Peyer's patch (tissue), 4 donors: ENCODE measurements at regions not wholly inside any gene's neighbourhood (a gene's known extent, or its start where the extent isn't known, plus 50 kb on each side); places are given as distances from the start of the nearest gene placed in this dataset.

Experiments used
- DNase-seq, 3 donors: peaks; one replicate each; pipeline ENCODE4 v3.0.0-alpha.2; 2017 to 2019
- H3K27ac ChIP-seq, 4 donors: fragments of 200-600 bp; sonication (generic); one replicate each; pipeline ENCODE4 v1.5.1; 2016 to 2019
- H3K27me3 ChIP-seq, 2 donors: fragments of 200-600 bp; sonication (generic); one replicate each; pipeline ENCODE4 v1.5.1; 2019
- H3K36me3 ChIP-seq, 3 donors: fragments of 200-600 bp; sonication (generic); one replicate each; pipeline ENCODE4 v1.5.1; 2016 to 2019
- H3K4me1 ChIP-seq, 4 donors: fragments of 200-600 bp; sonication (generic); one replicate each; pipeline ENCODE4 v1.5.1; 2016 to 2019
- H3K4me3 ChIP-seq, 4 donors: fragments of 200-600 bp; sonication (generic); 1 replicate in 3 of 4; 2 replicates in 1 of 4; pipeline ENCODE4 v1.5.1; 2016 to 2019; ENCODE audit warnings: mild to moderate bottlenecking in 1 of 4
- H3K9me3 ChIP-seq, 4 donors: fragments of 200-600 bp; sonication (generic); one replicate each; pipeline ENCODE4 v1.5.1; 2016 to 2019; ENCODE audit warnings: mild to moderate bottlenecking in 1 of 4
- POLR2A ChIP-seq, 2 donors: fragments of 450-650 bp; IDR thresholded peaks; one replicate each; pipeline ENCODE4 v1.5.1; 2017; ENCODE audit warnings: antibody characterized with exemption in 2 of 2, mild to moderate bottlenecking in 2 of 2, moderate library complexity in 2 of 2
- TF ChIP-seq, protein P1 (sequence below), 6 experiments: fragments of 450-650 bp in 4 of 6; fragments of 200-600 bp in 2 of 6; sonication (generic) in 1 of 6; IDR thresholded peaks; one replicate each; pipeline ENCODE4 v1.5.1; 2017 to 2019; ENCODE audit warnings: antibody characterized with exemption in 6 of 6, mild to moderate bottlenecking in 3 of 6, moderate library complexity in 1 of 6

DNA sequence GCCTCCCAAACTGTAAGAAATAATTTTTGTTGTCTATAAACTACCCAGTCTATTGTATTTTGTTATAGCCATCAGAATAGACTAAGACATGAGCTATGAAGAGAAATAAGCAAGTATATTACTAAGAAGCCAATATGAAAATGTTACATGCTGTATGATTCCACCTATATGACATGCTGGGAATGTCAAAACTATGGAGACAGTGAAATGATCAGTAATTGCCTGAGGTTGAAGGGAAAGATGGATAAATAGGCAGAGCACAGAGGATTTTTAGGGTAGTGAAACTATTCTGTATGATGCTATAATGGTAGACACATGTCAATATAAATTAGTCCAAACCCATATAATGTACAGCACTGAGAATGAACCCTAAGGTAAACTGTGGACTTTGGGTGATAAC lies 261.3 kb upstream of the PCDH15 start:
- Histone ChIP-seq H3K4me3 (no peak overlapping the region), H3K36me3 (no peaks in the 10 kb centered on the region), H3K9me3 (no peaks in the 10 kb centered on the region), H3K27ac (no peak overlapping the region), H3K4me1 (no peaks in the 10 kb centered on the region), H3K27me3 (no peaks in the 10 kb centered on the region)
- TF ChIP-seq POLR2A (IDR thresholded peaks at IDR 0.05): no peak
- TF ChIP-seq, protein P1, sequence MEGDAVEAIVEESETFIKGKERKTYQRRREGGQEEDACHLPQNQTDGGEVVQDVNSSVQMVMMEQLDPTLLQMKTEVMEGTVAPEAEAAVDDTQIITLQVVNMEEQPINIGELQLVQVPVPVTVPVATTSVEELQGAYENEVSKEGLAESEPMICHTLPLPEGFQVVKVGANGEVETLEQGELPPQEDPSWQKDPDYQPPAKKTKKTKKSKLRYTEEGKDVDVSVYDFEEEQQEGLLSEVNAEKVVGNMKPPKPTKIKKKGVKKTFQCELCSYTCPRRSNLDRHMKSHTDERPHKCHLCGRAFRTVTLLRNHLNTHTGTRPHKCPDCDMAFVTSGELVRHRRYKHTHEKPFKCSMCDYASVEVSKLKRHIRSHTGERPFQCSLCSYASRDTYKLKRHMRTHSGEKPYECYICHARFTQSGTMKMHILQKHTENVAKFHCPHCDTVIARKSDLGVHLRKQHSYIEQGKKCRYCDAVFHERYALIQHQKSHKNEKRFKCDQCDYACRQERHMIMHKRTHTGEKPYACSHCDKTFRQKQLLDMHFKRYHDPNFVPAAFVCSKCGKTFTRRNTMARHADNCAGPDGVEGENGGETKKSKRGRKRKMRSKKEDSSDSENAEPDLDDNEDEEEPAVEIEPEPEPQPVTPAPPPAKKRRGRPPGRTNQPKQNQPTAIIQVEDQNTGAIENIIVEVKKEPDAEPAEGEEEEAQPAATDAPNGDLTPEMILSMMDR (IDR thresholded peaks at IDR 0.05): no peak
- no peak for DNase-seq

DNA sequence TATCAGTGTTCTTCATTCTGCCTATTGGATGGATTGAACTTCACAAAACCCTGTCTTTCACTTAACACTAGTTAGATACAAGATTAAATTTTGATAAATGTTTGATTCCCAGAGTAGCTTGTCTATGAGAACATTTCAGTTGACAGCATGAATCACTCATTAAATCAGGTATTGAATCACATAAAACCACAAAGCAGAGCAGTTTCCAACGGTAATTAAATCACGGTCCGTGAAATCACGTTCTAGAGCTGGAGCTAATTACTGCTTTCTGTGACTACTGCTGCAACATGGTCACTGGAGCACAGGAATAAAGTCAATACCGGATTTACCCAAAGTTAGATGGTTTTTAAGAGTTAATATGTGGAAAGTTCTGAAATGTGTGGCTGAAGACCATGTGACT lies 257.8 kb upstream of the PCDH15 start:
- no peaks in the 10 kb centered on the region for H3K9me3 ChIP-seq
- no peak for DNase-seq
- H3K27me3 ChIP-seq: no peaks in the 10 kb centered on the region
- no peak for TF ChIP-seq POLR2A (IDR thresholded peaks at IDR 0.05)
- TF ChIP-seq, protein P1 (IDR thresholded peaks at IDR 0.05): no peak
- no peak overlapping the region for H3K27ac ChIP-seq
- no peaks in the 10 kb centered on the region for H3K36me3 ChIP-seq
- no peaks in the 10 kb centered on the region for H3K4me1 ChIP-seq
- no peak overlapping the region for H3K4me3 ChIP-seq

DNA sequence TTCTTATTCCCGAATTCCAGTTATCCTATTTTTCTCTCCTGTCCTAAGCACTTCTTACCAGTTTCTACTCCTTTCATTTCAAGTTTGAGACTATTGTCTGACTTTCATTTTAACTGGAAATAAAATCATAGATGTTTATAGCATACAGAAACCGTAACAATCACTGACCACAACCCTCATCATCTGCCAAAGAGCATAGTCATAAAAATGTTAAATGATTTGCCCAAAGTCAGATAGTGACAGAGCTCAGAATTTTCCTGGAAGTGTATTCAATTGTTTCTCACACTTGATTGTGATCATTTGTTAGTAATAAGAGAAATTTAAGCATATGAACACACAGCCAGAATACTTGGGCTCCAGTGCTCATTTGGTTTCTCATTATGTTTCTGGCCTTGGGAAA lies 250.5 kb upstream of the PCDH15 start:
- no peak for DNase-seq
- no peak overlapping the region for H3K4me3 ChIP-seq
- TF ChIP-seq, protein P1 (IDR thresholded peaks at IDR 0.05): no peak
- TF ChIP-seq POLR2A (IDR thresholded peaks at IDR 0.05): no peak
- H3K27me3 ChIP-seq: no peaks in the 10 kb centered on the region
- H3K4me1 ChIP-seq: no peaks in the 10 kb centered on the region
- H3K27ac ChIP-seq: no peak overlapping the region
- H3K9me3 ChIP-seq: no peaks in the 10 kb centered on the region
- H3K36me3 ChIP-seq: no peaks in the 10 kb centered on the region

DNA sequence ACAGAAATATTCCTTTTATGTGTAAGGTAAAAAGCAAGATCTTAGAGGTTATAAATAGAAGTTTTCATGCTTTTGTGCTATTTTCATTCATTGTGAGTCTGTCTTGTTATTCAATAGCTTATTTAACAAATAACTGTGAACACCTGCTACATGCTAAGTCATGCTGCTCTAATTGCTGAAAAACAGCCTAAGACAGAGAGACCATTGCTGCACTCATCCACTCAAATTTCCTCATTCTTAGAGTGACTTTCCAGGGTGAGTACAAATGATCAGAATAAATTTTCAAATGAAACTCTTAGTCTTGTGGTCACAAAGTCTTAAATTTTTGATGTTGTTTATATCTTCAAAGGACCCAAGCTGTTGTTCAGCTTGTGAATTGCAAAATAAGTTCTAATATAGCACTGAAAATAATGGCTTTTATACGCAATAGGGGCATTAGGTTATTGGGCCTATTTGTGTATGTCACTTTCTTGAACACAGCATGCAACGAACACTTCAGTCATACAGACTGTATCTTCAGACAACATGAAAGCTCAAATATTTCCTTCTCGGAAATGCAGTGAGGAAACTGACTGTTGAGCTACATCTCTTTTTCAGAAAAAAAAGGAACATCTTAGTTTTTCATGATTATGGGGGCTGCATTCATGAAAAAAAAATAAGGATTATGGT lies 247.9 kb upstream of the PCDH15 start:
- Histone ChIP-seq H3K4me1 (no peaks in the 10 kb centered on the region), H3K27ac (no peak overlapping the region), H3K9me3 (no peaks in the 10 kb centered on the region), H3K27me3 (no peaks in the 10 kb centered on the region), H3K36me3 (no peaks in the 10 kb centered on the region), H3K4me3 (no peak overlapping the region)
- DNase-seq: no peak
- no peak for TF ChIP-seq POLR2A (IDR thresholded peaks at IDR 0.05)
- TF ChIP-seq, protein P1 (IDR thresholded peaks at IDR 0.05): no peak

DNA sequence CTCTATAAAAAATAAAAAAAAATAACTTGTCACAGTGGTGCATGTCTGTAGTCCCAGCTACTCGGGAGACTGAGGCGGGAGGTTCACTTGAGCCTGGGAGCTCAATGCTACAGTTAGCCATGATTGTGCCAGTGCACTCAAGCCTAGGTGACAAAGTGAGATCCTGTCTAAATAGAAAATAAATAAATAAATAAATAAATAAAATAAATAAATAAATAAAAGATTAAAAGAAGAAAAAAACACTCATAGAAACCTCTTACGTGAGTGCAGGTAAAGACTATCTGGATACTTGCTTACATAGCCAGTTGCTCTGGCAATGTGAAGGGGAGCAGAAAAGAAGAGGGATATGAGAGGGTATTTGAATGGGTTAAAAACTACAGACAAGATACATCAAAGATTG lies 242.5 kb upstream of the PCDH15 start:
- no peak for DNase-seq
- Histone ChIP-seq H3K9me3 (no peaks in the 10 kb centered on the region), H3K4me1 (no peaks in the 10 kb centered on the region), H3K36me3 (no peaks in the 10 kb centered on the region), H3K27ac (no peak overlapping the region), H3K27me3 (no peaks in the 10 kb centered on the region), H3K4me3 (no peak overlapping the region)
- no peak for TF ChIP-seq POLR2A (IDR thresholded peaks at IDR 0.05)
- TF ChIP-seq, protein P1 (IDR thresholded peaks at IDR 0.05): no peak

DNA sequence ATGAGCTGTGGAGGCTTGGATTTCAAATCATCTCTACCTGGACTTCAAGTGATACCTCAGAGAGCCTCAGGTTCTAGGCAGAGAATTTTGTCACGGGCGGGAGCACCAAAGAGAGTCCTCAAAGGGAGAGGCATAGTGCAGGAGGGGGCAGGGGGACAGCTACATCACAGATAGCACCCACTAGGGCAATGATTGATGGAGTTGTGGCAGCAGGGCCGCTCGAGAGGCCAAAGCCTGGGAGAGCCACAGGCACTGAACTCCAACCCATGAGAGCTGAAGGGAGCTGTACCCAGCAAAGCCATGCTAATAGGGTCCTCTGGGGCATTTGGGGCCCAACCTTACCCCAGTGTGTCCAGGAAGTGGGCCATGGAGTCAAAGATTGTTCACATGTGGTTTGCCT lies 232.0 kb upstream of the PCDH15 start:
- no peak overlapping the region for H3K4me3 ChIP-seq
- H3K27me3 ChIP-seq: no peaks in the 10 kb centered on the region
- no peak overlapping the region for H3K27ac ChIP-seq
- TF ChIP-seq, protein P1 (IDR thresholded peaks at IDR 0.05): no peak
- no peak for TF ChIP-seq POLR2A (IDR thresholded peaks at IDR 0.05)
- H3K4me1 ChIP-seq: no peaks in the 10 kb centered on the region
- DNase-seq: no peak
- no peaks in the 10 kb centered on the region for H3K36me3 ChIP-seq
- no peaks in the 10 kb centered on the region for H3K9me3 ChIP-seq
